GM06990 (cell line): ENCODE measurements at regions not wholly inside any gene's neighbourhood (a gene's known extent, or its start where the extent isn't known, plus 50 kb on each side); places are given as distances from the start of the nearest gene placed in this dataset.

Experiments
- DNase-seq: peaks from one replicate; pipeline ENCODE4 v3.0.0-alpha.2; 2011; ENCODE audit not compliant: insufficient read length; ENCODE audit errors: extremely low read depth
- H3K27me3 ChIP-seq: replicated peaks from 2 replicates; pipeline ENCODE4 v1.6.0; 2011; ENCODE audit warnings: low read length; ENCODE audit not compliant: control insufficient read depth, insufficient read depth
- H3K36me3 ChIP-seq: 2 replicates; pipeline ENCODE4 v1.5.1; 2011; ENCODE audit warnings: low read length; ENCODE audit not compliant: control insufficient read depth, insufficient read depth
- H3K4me3 ChIP-seq: replicated peaks from 2 replicates; pipeline ENCODE4 v1.5.1; 2011; ENCODE audit warnings: low read depth, mild to moderate bottlenecking, control low read depth, low read length
- CTCF ChIP-seq: IDR thresholded peaks from 2 replicates; pipeline ENCODE4 v1.5.1; 2011; ENCODE audit warnings: low read length, control low read depth, mild to moderate bottlenecking, inconsistent platforms; ENCODE audit not compliant: insufficient read depth, poor library complexity, severe bottlenecking

DNA sequence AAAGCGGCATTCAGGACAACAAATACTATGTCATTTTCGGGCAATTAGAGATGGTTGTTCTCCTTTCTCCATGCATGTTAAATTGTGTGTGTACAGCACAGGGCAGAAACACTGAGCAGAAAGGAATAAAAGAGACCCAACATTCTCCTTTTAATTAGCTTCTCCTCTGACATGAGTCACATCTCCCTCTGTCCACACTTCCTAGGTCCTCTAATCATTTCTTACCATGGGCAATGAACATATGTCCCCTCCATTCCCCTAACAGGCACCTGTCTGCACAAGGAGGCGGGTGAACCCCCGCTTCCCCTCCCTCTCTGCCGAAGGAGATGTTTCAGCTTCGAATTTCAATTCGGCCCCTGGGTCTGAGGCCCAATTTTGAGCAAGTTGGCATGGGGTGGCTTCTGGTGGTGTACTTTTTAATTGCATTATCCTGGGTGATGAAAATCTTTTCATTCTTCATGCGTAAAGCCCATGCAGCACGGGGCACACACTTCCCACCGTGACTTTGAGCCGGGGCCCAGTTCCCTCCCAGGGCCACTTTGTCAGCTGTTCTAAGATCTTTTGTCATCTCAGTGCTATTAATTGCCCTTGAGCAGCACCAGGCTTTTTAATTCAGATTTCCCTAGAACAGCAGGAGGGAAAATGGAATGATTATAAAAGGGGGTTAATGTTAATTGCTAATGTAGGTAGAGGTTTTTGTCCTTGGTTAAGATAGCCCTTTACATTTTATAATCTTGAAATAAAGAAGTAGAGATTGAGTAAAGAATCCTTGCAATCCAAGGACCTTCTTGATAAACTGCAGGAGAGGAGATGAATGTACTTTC is 219.5 kb upstream of the NRP1 start:
- no peaks in the 10 kb centered on the region for H3K27me3 ChIP-seq
- H3K4me3 ChIP-seq, result no peak overlapping the region
- no peak for DNase-seq
- no peak for TF ChIP-seq CTCF
- H3K36me3 ChIP-seq, result no peaks in the 10 kb centered on the region

DNA sequence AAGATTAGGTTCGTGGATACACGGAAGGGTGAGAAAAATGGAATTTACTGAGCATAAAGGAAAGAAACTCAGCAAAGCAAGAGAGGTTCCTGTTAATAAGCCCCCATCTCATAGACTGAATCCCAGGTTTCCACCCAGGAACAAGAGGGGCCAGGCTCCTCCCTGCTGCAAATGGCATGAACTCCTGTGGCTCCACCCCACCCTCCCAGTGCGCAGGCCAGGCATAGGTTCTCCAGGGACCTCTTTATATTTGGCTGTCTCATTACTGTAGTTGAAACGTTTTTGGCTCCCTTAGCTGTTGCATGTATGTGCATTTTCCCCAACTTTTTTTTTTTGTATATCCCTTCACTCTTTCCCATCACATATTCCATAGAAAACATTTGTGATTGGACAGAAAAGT is 217.8 kb upstream of the NRP1 start:
- Histone ChIP-seq H3K36me3 (no peaks in the 10 kb centered on the region), H3K4me3 (no peak overlapping the region), H3K27me3 (no peaks in the 10 kb centered on the region)
- DNase-seq, result no peak
- no peak for TF ChIP-seq CTCF

GRCh38 chr10:33550811-33551210 is 216.3 kb upstream of the NRP1 start:
- Histone ChIP-seq H3K27me3 (no peaks in the 10 kb centered on the region), H3K36me3 (no peaks in the 10 kb centered on the region), H3K4me3 (no peak overlapping the region)
- no peak for DNase-seq
- no peak for TF ChIP-seq CTCF

DNA sequence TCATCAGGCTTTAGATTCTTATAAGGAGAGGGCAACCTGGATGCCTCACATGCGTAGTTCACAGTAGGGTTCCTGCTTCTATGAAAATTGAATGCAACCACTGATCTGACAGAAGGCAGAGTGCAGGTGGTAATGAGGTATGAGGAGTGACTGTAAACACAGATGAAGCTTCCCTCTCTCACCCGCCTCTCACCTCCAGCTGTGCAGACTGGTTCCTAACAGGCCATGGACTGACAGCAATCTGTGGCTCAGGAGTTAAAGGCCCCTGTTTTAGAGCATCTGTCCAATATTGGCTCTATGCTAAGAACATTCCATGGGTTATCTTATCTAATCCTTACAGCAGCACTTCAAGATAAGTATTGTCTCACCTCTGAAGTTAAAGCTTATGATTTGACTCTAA is 213.5 kb upstream of the NRP1 start:
- no peaks in the 10 kb centered on the region for H3K27me3 ChIP-seq

GRCh38 chr10:33546031-33546430 is 211.6 kb upstream of the NRP1 start:
- H3K4me3 ChIP-seq, result no peak overlapping the region
- no peak for TF ChIP-seq CTCF
- no peak for DNase-seq
- H3K27me3 ChIP-seq, result no peaks in the 10 kb centered on the region
- H3K36me3 ChIP-seq, result no peaks in the 10 kb centered on the region

More for the DNA sequence above, 213.5 kb upstream of the NRP1 start:
- H3K4me3 ChIP-seq, result no peak overlapping the region
- no peak for TF ChIP-seq CTCF
- DNase-seq, result no peak
- H3K36me3 ChIP-seq, result no peaks in the 10 kb centered on the region
